ENCODE measurements at regions not wholly inside any gene's neighbourhood (a gene's known extent, or its start where the extent isn't known, plus 50 kb on each side); places are given as distances from the start of the nearest gene placed in this dataset.

DNA sequence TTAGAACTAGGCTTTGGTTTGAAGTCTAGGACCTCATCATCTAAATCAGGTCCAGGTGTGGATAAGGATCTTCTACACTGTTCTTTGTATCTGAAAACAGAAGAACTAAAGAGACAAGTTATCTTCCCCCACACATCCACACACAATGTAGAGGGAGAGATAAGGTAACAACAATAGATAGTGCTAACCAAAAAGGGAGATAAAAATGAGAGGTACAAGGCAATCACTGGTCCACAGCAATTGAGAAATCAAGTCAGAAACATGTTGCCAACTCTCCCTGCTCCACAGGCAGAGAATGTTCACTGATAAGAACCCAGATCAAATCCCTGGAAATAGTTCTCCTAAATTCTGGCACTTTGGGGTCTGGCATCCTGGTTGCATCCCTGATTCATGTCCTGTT, 75.8 kb upstream of the LHX8 start:
- TF ChIP-seq, protein P1, sequence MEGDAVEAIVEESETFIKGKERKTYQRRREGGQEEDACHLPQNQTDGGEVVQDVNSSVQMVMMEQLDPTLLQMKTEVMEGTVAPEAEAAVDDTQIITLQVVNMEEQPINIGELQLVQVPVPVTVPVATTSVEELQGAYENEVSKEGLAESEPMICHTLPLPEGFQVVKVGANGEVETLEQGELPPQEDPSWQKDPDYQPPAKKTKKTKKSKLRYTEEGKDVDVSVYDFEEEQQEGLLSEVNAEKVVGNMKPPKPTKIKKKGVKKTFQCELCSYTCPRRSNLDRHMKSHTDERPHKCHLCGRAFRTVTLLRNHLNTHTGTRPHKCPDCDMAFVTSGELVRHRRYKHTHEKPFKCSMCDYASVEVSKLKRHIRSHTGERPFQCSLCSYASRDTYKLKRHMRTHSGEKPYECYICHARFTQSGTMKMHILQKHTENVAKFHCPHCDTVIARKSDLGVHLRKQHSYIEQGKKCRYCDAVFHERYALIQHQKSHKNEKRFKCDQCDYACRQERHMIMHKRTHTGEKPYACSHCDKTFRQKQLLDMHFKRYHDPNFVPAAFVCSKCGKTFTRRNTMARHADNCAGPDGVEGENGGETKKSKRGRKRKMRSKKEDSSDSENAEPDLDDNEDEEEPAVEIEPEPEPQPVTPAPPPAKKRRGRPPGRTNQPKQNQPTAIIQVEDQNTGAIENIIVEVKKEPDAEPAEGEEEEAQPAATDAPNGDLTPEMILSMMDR (IDR thresholded peaks at IDR 0.05; ENCODE audit: low read depth, low read length): no peak
- no peak overlapping the region for H3K4me3 ChIP-seq (replicated peaks in 1 of 2; ENCODE audit: low read depth in 2 of 2, low read length in 2 of 2)
- no peak for DNase-seq (ENCODE audit: low read depth in 2 of 2)

DNA sequence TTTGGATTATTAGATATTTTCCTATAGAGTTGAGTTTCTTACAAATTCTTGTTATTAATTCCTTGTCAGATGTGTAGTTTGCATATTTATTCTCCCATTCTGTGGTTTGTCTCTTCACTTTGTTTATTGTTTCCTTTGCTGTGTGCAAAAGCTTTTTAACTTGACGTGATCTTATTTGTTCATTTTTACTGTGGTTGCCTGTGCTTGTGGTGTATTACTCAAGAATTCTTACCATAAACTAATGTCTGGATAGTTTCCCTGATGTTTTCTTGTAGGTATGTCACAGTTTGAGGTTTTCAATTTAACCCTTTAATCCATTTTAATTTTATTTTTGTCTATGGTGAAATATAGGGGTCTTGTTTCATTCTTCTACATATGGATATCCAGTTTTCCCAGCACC, 72.1 kb upstream of the LHX8 start:
- TF ChIP-seq, protein P1 (IDR thresholded peaks at IDR 0.05; ENCODE audit: low read depth, low read length): no peak
- no peak overlapping the region for H3K4me3 ChIP-seq (replicated peaks in 1 of 2; ENCODE audit: low read depth in 2 of 2, low read length in 2 of 2)
- no peak for DNase-seq (ENCODE audit: low read depth in 2 of 2)

DNA sequence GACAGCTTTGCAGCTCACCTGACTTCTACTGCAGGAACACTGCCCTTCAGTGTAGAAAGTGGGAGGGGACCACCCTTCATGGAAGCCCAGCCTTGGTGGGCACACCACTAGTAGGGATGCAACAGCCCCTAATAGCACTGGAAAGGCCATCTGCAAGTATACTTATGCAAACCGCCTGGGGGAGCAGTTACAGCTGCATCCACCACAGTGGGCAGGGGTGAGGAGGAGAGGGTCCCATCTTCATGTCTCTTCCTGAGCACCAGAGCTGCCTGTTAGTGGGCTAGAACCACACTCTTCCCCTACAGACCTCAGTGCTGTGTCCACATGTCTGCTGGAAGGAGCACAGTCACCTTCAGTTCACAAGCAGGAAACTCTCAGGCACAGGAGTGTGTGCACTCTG, 66.2 kb upstream of the LHX8 start:
- H3K4me3 ChIP-seq (replicated peaks in 1 of 2; ENCODE audit: low read depth in 2 of 2, low read length in 2 of 2): no peak overlapping the region
- DNase-seq (ENCODE audit: low read depth in 2 of 2): no peak
- TF ChIP-seq, protein P1 (IDR thresholded peaks at IDR 0.05; ENCODE audit: low read depth, low read length): no peak

DNA sequence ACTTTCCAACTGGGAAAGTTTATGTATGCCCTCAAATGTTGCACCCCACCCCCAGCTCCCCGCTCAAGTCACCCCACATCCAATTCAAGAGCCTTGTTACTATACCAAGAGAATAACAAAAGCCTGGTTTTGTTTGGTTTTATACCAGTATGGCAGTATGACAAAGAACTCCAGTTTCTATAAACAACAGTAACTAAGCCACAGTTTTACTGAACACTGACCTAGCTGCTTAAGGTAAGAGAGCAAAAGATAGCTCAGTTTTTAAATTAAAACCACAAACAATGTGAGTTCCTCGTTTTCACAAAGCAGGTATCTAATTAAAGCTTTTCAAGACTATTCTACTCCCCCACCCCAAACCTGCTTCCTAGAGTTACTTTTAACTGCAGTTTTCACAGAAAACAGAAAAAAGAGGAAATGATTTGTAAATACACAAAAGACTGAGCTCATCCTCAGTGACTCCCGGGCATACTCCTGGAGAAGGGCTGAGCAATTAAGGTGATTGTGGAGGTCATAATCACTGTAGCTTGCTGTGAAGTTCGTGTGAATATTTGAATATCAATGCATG, 59.3 kb upstream of the LHX8 start:
- no peak overlapping the region for H3K4me3 ChIP-seq (replicated peaks in 1 of 2; ENCODE audit: low read depth in 2 of 2, low read length in 2 of 2)
- no peak for DNase-seq (ENCODE audit: low read depth in 2 of 2)
- TF ChIP-seq, protein P1 (IDR thresholded peaks at IDR 0.05; ENCODE audit: low read depth, low read length): no peak

DNA sequence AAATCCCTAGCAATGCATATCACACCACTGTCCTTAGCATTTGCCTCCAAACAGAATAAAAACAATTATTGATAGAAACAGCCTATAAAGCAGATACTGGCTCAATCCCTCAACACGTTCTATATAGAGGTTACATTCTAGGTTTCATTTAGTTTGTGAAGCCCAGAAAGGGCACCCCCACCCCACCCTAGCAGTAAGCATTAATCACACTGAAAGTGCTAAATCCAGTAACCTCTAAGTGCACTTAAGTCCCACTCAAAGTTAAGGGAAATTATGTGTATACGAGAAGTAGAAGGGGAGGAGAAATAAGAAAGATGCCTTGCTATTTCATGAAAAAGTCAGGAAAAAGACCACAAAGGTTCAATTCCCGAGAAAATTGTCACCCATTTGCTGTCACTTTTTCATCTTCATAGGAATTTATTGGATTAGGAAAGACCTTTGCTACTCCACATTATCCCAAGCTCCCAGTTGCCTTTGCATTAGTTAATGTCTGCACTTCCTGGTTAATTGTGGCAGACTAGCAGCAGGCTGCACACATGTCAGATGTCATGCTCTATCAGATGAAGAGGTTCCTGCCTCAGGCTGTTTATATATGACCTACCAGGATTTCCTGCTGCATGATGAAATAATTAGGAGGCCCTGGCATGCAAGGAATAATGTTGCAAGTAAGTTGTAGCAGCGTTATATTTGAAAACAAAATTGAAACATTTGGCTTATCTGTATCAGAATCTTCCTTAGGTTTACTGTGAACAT, 54.5 kb upstream of the LHX8 start:
- H3K4me3 ChIP-seq (replicated peaks in 1 of 2; ENCODE audit: low read depth in 2 of 2, low read length in 2 of 2): no peak overlapping the region
- TF ChIP-seq, protein P1 (IDR thresholded peaks at IDR 0.05; ENCODE audit: low read depth, low read length): no peak
- DNase-seq (ENCODE audit: low read depth in 2 of 2): no peak

DNA sequence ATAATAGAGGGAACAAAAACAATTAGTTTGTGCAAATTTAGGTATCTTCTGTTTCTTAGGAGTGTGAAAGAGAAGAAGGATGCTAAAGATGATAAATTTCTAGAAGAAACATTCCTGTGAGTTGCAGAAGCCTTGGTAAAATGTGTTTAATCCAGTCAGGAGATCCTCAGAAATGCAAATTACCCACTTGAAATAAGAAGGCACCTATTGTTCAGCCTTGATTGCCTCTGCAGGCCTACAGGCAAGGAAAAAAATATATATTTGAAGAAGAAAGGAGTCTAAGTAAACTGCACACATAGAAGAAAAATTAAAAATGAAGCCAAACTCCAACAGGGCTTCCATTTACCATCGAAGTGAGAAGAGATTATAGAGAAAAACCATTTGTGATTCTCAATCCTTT, 51.0 kb upstream of the LHX8 start:
- TF ChIP-seq, protein P1 (IDR thresholded peaks at IDR 0.05; ENCODE audit: low read depth, low read length): no peak

More for the DNA sequence above, 51.0 kb upstream of the LHX8 start:
- H3K4me3 ChIP-seq (replicated peaks in 1 of 2; ENCODE audit: low read depth in 2 of 2, low read length in 2 of 2): no peak overlapping the region
- no peak for DNase-seq (ENCODE audit: low read depth in 2 of 2)
